HUES6 (cell line): ENCODE measurements at regions not wholly inside any gene's neighbourhood (a gene's known extent, or its start where the extent isn't known, plus 50 kb on each side); places are given as distances from the start of the nearest gene placed in this dataset.

ENCODE experiments used
- H3K27ac ChIP-seq: 2 replicates; pipeline ENCODE4 v1.7.0; 2013; ENCODE audit warnings: low read depth, mild to moderate bottlenecking, low read length, inconsistent platforms
- H3K27me3 ChIP-seq: 2 replicates; pipeline ENCODE4 v1.6.1; 2013; ENCODE audit warnings: low read length; ENCODE audit not compliant: control insufficient read depth, insufficient read depth
- H3K36me3 ChIP-seq: 2 replicates; pipeline ENCODE4 v1.6.1; 2013; ENCODE audit warnings: low read length; ENCODE audit not compliant: control insufficient read depth, insufficient read depth
- H3K4me1 ChIP-seq: 2 replicates; pipeline ENCODE4 v1.6.1; 2013; ENCODE audit warnings: low read length; ENCODE audit not compliant: control insufficient read depth, insufficient read depth
- H3K4me3 ChIP-seq: 2 replicates; pipeline ENCODE4 v1.5.1; 2013; ENCODE audit warnings: low read depth, low read length
- H3K9ac ChIP-seq: one replicate; pipeline ENCODE4 v1.6.1; 2013; ENCODE audit warnings: mild to moderate bottlenecking, low read length
- H3K9me3 ChIP-seq: 2 replicates; pipeline ENCODE4 v1.6.1; 2013; ENCODE audit warnings: low read depth, low read length; ENCODE audit not compliant: control insufficient read depth, insufficient read depth

DNA sequence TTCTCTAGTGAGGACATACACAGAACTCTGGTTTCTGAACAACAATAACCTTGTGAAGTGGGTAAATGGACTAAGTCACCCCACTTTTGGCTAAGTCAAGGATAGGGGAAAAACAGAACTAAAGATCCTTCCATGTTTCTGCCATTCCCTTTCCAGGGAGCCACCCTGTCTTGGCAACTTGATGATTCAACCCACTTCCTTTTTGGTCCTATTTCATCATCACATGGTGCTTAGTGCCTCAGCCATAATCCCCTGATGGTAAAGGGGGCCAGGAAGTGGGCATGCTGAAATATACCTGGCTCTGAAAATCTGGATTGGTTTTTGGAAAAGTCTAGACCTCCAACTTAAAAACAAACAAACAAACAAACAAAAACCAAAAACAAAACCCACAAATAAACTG is 206.4 kb upstream of the FOXD3 start:
- Histone ChIP-seq H3K27ac (no peak overlapping the region), H3K4me1 (peaks cover 31% of the 10 kb centered on the region), H3K36me3 (no peaks in the 10 kb centered on the region), H3K9me3 (no peaks in the 10 kb centered on the region), H3K27me3 (no peaks in the 10 kb centered on the region), H3K9ac (no peak overlapping the region), H3K4me3 (no peak overlapping the region)

DNA sequence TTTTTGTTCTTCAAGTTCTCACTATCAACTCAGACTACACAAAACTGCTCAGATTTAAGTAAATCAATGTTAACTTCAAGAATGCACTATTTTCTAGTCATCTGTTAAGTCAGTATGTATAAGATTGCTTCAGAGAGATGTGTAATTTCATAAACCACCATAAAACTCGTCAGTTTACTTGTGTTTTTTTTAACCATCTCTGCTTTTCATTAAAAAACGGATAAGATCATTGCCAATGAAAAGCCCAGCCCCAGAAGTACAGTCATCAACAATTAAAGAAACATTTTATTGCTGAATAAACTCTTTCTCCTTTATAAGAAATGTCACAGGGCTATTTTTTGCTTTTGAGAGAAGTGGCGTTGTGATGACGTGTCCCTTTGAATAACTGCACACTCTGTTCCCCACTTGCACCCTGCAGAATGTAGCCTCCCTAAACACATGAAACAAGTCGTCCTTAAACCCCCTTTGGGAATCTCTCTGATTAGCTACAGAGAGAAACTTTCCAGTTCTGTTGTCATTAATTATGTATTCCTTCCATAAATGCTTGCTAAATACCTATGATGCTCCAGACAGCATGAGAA is 202.7 kb upstream of the FOXD3 start:
- Histone ChIP-seq H3K27me3 (no peaks in the 10 kb centered on the region), H3K4me3 (no peak overlapping the region), H3K9ac (no peak overlapping the region), H3K4me1 (peaks cover 20% of the 10 kb centered on the region; the same call in 1 of the 2 replicates), H3K36me3 (no peaks in the 10 kb centered on the region), H3K9me3 (no peaks in the 10 kb centered on the region), H3K27ac (no peak overlapping the region)

GRCh38 chr1:63122079-63122478 is 200.3 kb upstream of the FOXD3 start:
- H3K27me3 ChIP-seq = no peaks in the 10 kb centered on the region
- H3K9ac ChIP-seq = no peak overlapping the region
- no peak overlapping the region for H3K4me3 ChIP-seq
- no peaks in the 10 kb centered on the region for H3K36me3 ChIP-seq
- H3K9me3 ChIP-seq = no peaks in the 10 kb centered on the region
- no peak overlapping the region for H3K27ac ChIP-seq
- peaks cover 7% of the 10 kb centered on the region; the same call in 1 of the 2 replicates for H3K4me1 ChIP-seq

DNA sequence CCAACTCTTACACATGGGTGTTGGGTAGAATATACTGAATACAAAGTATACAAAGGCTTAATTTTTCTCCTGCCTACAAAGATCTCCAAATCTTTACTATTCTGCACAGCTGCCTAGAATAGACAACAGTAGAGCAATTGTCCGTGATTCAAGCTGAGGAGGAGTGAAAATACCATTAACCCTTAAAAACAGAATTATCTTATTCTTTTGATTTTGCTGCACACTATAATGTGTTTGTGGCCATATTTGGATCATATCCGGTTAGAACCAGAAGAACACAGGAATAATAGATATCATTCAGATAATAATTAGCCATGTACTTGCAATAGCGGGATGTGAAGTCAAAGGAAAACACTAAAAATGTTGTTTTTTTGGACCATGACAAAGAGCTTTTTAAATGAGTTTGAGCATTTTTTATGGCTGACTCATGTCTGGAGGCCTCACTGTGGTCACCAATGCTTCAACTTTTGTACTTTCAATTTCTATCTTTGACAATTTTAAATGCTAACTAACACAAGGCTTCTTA is 197.6 kb upstream of the FOXD3 start:
- Histone ChIP-seq H3K9me3 (no peaks in the 10 kb centered on the region), H3K27me3 (no peaks in the 10 kb centered on the region), H3K4me1 (no peaks in the 10 kb centered on the region), H3K27ac (no peak overlapping the region), H3K9ac (no peak overlapping the region), H3K4me3 (no peak overlapping the region), H3K36me3 (no peaks in the 10 kb centered on the region)

- no peaks in the 10 kb centered on the region for H3K36me3 ChIP-seq
- H3K9me3 ChIP-seq = no peaks in the 10 kb centered on the region
- no peaks in the 10 kb centered on the region for H3K4me1 ChIP-seq
- no peak overlapping the region for H3K4me3 ChIP-seq
- no peak overlapping the region for H3K27ac ChIP-seq
- H3K9ac ChIP-seq = no peak overlapping the region
- no peaks in the 10 kb centered on the region for H3K27me3 ChIP-seq
These were observed 196.3 kb upstream of the FOXD3 start for GRCh38 chr1:63126104-63126503.

DNA sequence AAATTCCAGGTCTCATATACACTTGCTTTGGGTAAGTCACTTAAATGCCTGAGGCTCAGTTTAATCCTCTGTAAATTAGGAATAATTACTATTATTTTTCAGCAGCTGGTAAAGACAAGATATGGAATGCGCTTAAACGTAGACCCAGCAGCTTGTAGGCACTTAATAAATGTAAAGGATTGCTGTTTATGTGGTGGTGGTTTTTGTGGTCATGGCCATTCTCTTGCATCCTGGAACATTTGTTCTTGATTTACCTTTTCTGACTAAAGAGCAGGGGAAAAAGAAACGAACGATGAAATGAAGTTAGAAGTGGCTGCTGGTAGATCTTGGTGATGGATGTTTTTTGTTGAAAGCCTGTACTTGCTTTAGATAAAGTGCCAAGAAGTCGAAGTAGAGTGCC is 195.0 kb upstream of the FOXD3 start:
- Histone ChIP-seq H3K4me3 (no peak overlapping the region), H3K36me3 (no peaks in the 10 kb centered on the region), H3K4me1 (no peaks in the 10 kb centered on the region), H3K27me3 (no peaks in the 10 kb centered on the region), H3K9me3 (no peaks in the 10 kb centered on the region), H3K9ac (no peak overlapping the region), H3K27ac (no peak overlapping the region)

DNA sequence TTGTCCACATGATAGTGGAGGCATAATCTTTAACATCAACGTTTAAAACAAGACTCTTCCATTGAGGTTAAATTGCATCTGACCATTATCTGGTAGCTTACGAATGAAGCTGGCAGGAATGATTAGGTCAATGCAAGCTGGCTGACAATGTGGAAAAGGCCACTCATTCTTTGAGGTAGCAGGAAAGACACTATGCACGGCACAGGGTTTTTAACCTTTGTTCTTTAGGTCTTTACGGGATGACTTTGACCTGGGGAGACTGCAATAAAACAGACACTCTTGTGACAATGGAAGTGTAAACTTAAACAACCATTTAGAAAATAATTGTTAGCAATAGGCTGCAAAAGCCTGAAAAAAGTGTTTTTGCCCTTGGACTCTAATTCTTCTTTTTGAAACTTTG is 193.8 kb upstream of the FOXD3 start:
- no peaks in the 10 kb centered on the region for H3K36me3 ChIP-seq
- no peaks in the 10 kb centered on the region for H3K4me1 ChIP-seq
- H3K4me3 ChIP-seq = no peak overlapping the region
- H3K27me3 ChIP-seq = no peaks in the 10 kb centered on the region
- H3K9ac ChIP-seq = no peak overlapping the region
- no peak overlapping the region for H3K27ac ChIP-seq
- no peaks in the 10 kb centered on the region for H3K9me3 ChIP-seq

DNA sequence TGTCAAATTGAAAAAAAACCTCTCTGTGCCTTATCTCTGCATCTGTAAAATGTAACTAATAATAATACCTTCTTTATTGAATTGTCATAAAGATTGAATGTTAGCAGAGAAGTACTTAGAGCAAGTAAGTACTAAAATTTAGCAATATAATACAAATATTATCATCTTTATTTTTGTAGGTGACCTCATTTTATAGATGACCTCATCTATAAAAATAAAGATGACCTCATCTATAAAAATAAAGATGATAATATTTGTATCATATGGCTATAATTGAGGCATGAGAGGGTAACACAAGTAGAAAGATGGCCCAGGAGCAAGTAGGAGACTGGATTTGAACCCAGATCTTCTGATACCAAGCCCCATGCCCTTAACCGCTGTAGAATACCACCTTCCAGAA is 193.2 kb upstream of the FOXD3 start:
- H3K4me3 ChIP-seq = no peak overlapping the region
- no peak overlapping the region for H3K9ac ChIP-seq
- H3K36me3 ChIP-seq = no peaks in the 10 kb centered on the region
- H3K27ac ChIP-seq = no peak overlapping the region
- H3K27me3 ChIP-seq = no peaks in the 10 kb centered on the region
- no peaks in the 10 kb centered on the region for H3K9me3 ChIP-seq
- H3K4me1 ChIP-seq = no peaks in the 10 kb centered on the region

- no peak overlapping the region for H3K27ac ChIP-seq
- H3K9me3 ChIP-seq = no peaks in the 10 kb centered on the region
- no peak overlapping the region for H3K4me3 ChIP-seq
- no peaks in the 10 kb centered on the region for H3K36me3 ChIP-seq
- no peak overlapping the region for H3K9ac ChIP-seq
- no peaks in the 10 kb centered on the region for H3K27me3 ChIP-seq
- no peaks in the 10 kb centered on the region for H3K4me1 ChIP-seq
These were observed 192.5 kb upstream of the FOXD3 start for GRCh38 chr1:63129855-63130254.

GRCh38 chr1:63134501-63135173 is 187.7 kb upstream of the FOXD3 start:
- H3K27ac ChIP-seq = no peak overlapping the region
- H3K9ac ChIP-seq = no peak overlapping the region
- no peaks in the 10 kb centered on the region for H3K4me1 ChIP-seq
- H3K4me3 ChIP-seq = no peak overlapping the region
- H3K36me3 ChIP-seq = no peaks in the 10 kb centered on the region
- no peaks in the 10 kb centered on the region for H3K9me3 ChIP-seq
- no peaks in the 10 kb centered on the region for H3K27me3 ChIP-seq

DNA sequence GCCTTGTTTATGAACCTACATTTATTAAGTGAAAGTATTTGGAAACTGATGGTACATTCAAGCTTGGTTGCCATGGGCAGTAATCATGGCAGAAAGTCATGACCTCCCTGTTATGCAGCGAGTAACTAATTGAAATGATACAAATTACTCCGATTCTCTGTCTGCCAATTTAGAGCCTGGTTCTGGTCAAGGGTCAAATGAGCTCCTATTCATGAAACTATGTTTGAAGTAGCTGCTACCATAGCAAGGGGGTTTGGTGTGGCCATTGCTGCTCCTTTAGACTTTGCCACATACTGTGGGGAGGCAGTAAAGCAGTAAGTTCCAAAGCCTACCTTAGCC is 187.2 kb upstream of the FOXD3 start:
- Histone ChIP-seq H3K27me3 (no peaks in the 10 kb centered on the region), H3K9me3 (no peaks in the 10 kb centered on the region), H3K4me3 (no peak overlapping the region), H3K9ac (no peak overlapping the region), H3K27ac (no peak overlapping the region), H3K4me1 (no peaks in the 10 kb centered on the region), H3K36me3 (no peaks in the 10 kb centered on the region)
